HEK293 (cell line): ENCODE measurements at regions not wholly inside any gene's neighbourhood (a gene's known extent, or its start where the extent isn't known, plus 50 kb on each side); places are given as distances from the start of the nearest gene placed in this dataset.

Experiments
- CTCF ChIA-PET: fragments of 350-600 bp; formaldehyde crosslinking; extraction: SDS; loops from one replicate; lab custom pipeline; 2021; ENCODE audit warnings: antibody characterized with exemption; lab: Yijun Ruan, JAX
- POLR2A ChIA-PET: fragments of 300-600 bp; formaldehyde crosslinking; extraction: SDS; loops from one replicate; lab custom pipeline; 2020; ENCODE audit warnings: antibody characterized with exemption, inconsistent platforms; lab: Yijun Ruan, JAX
- H3K27ac ChIP-seq: fragments of 200-500 bp; sonication (Bioruptor generic); 2 replicates; pipeline ENCODE4 v1.5.1; 2014; ENCODE audit warnings: low read depth, low read length, control low read depth, inconsistent platforms; ENCODE audit errors: extremely low read depth
- H3K36me3 ChIP-seq, 2 experiments: fragments of 200-500 bp in 1 of 2; sonication (Bioruptor generic) in 1 of 2; 1 replicate in 1 of 2; 2 replicates in 1 of 2; pipeline ENCODE4 v1.5.1; 2014 to 2017; ENCODE audit warnings: inconsistent platforms in 2 of 2, low read length in 2 of 2; ENCODE audit not compliant: control insufficient read depth in 2 of 2, insufficient read depth in 1 of 2
- H3K4me1 ChIP-seq: fragments of 200-500 bp; sonication (Bioruptor generic); 2 replicates; pipeline ENCODE4 v1.5.1; 2014; ENCODE audit warnings: mild to moderate bottlenecking, low read length, inconsistent platforms; ENCODE audit not compliant: control insufficient read depth, insufficient read depth
- H3K4me3 ChIP-seq: 2 replicates; pipeline ENCODE4 v1.5.1; 2011; ENCODE audit warnings: low read depth, mild to moderate bottlenecking, control low read depth, low read length, moderate library complexity
- H3K9me3 ChIP-seq: fragments of 200-500 bp; sonication (Bioruptor generic); 2 replicates; pipeline ENCODE4 v1.5.1; 2014; ENCODE audit warnings: low read depth, low read length, inconsistent platforms; ENCODE audit not compliant: control insufficient read depth, insufficient read depth
- BCL11A ChIP-seq: fragments of 450-650 bp; formaldehyde crosslinking; IDR thresholded peaks from 2 replicates; pipeline ENCODE4 v1.5.1; 2016; ENCODE audit warnings: low read depth, missing biosample characterization, missing genetic modification characterization
- KLF10 ChIP-seq: fragments of 450-650 bp; IDR thresholded peaks from 2 replicates; pipeline ENCODE4 v1.5.1; 2018; ENCODE audit warnings: missing biosample characterization, mild to moderate bottlenecking, missing genetic modification characterization
- TSHZ1 ChIP-seq: fragments of 450-650 bp; formaldehyde crosslinking; IDR thresholded peaks from 2 replicates; pipeline ENCODE4 v1.5.1; 2016; ENCODE audit warnings: missing biosample characterization, missing genetic modification characterization, borderline replicate concordance
- ZBTB49 ChIP-seq: fragments of 450-650 bp; formaldehyde crosslinking; IDR thresholded peaks from 2 replicates; pipeline ENCODE4 v1.5.1; 2016; ENCODE audit warnings: missing biosample characterization, missing genetic modification characterization, low read depth
- ZBTB6 ChIP-seq: fragments of 450-650 bp; formaldehyde crosslinking; IDR thresholded peaks from 2 replicates; pipeline ENCODE4 v1.5.1; 2017; ENCODE audit warnings: missing biosample characterization, missing genetic modification characterization
- ZIC2 ChIP-seq: fragments of 450-650 bp; formaldehyde crosslinking; IDR thresholded peaks from 2 replicates; pipeline ENCODE4 v1.5.1; 2016; ENCODE audit warnings: missing biosample characterization, missing genetic modification characterization
- ZNF157 ChIP-seq: fragments of 450-650 bp; formaldehyde crosslinking; IDR thresholded peaks from 2 replicates; pipeline ENCODE4 v1.5.1; 2016; ENCODE audit warnings: missing biosample characterization, missing genetic modification characterization
- ZNF280C ChIP-seq: fragments of 450-650 bp; formaldehyde crosslinking; IDR thresholded peaks from 2 replicates; pipeline ENCODE4 v1.5.1; 2016; ENCODE audit warnings: missing biosample characterization, missing genetic modification characterization
- ZNF354C ChIP-seq: fragments of 450-650 bp; formaldehyde crosslinking; IDR thresholded peaks from 2 replicates; pipeline ENCODE4 v1.5.1; 2016; ENCODE audit warnings: missing biosample characterization, missing genetic modification characterization, low read depth, borderline replicate concordance
- ZNF391 ChIP-seq: fragments of 450-650 bp; formaldehyde crosslinking; IDR thresholded peaks from 2 replicates; pipeline ENCODE4 v1.5.1; 2016; ENCODE audit warnings: low read depth, missing biosample characterization, missing genetic modification characterization, borderline replicate concordance
- ZNF449 ChIP-seq: fragments of 450-650 bp; formaldehyde crosslinking; IDR thresholded peaks from 2 replicates; pipeline ENCODE4 v1.5.1; 2017; ENCODE audit warnings: missing biosample characterization, mild to moderate bottlenecking, missing genetic modification characterization, moderate library complexity
- ZNF521 ChIP-seq: fragments of 450-650 bp; formaldehyde crosslinking; IDR thresholded peaks from 2 replicates; pipeline ENCODE4 v1.5.1; 2017; ENCODE audit warnings: missing biosample characterization, mild to moderate bottlenecking, missing genetic modification characterization
- ZNF555 ChIP-seq: fragments of 450-650 bp; formaldehyde crosslinking; conservative IDR thresholded peaks from 2 replicates; pipeline ENCODE4 v1.5.1; 2017; ENCODE audit warnings: missing biosample characterization, mild to moderate bottlenecking, missing genetic modification characterization, inconsistent platforms
- ZNF558 ChIP-seq: fragments of 450-650 bp; formaldehyde crosslinking; IDR thresholded peaks from 2 replicates; pipeline ENCODE4 v1.5.1; 2016; ENCODE audit warnings: missing biosample characterization, missing genetic modification characterization
- ZNF626 ChIP-seq: fragments of 450-650 bp; sonication (Bioruptor Pico); formaldehyde crosslinking; IDR thresholded peaks from 2 replicates; pipeline ENCODE4 v1.5.1; 2018; ENCODE audit warnings: missing biosample characterization, missing genetic modification characterization, inconsistent platforms
- ZNF639 ChIP-seq: fragments of 450-650 bp; formaldehyde crosslinking; IDR thresholded peaks from 2 replicates; pipeline ENCODE4 v1.5.1; 2016; ENCODE audit warnings: missing biosample characterization, missing genetic modification characterization
- ZNF692 ChIP-seq: fragments of 450-650 bp; formaldehyde crosslinking; IDR thresholded peaks from 2 replicates; pipeline ENCODE4 v1.5.1; 2016; ENCODE audit warnings: missing biosample characterization, missing genetic modification characterization
- ZNF830 ChIP-seq: fragments of 450-650 bp; IDR thresholded peaks from 2 replicates; pipeline ENCODE4 v1.5.0; 2018; ENCODE audit warnings: missing biosample characterization, missing genetic modification characterization, low read depth, mild to moderate bottlenecking, moderate library complexity

GRCh38 chr7:84370114-84370513 is 175.5 kb upstream of the SEMA3A start:
- CTCF ChIA-PET, result no interaction called here
- Histone ChIP-seq H3K4me3 (no peak overlapping the region), H3K9me3 (no peaks in the 10 kb centered on the region), H3K27ac (no peak overlapping the region), H3K36me3 (no peaks in the 10 kb centered on the region), H3K4me1 (no peaks in the 10 kb centered on the region)
- TF ChIP-seq ZIC2 (tag by site-specific recombination) (no peak), ZNF354C (tag by site-specific recombination) (no peak), ZBTB6 (tag by site-specific recombination) (no peak), ZNF692 (tag by site-specific recombination) (no peak), ZNF391 (no peak), ZNF639 (tag by site-specific recombination) (no peak), ZNF521 (no peak), ZNF157 (tag by site-specific recombination) (no peak), TSHZ1 (tag by site-specific recombination) (no peak), KLF10 (no peak), ZNF626 (tag by site-specific recombination) (no peak), ZBTB49 (tag by site-specific recombination) (no peak), ZNF555 (tag by site-specific recombination) (no peak), ZNF558 (tag by site-specific recombination) (no peak), ZNF830 (tag by site-specific recombination) (no peak), BCL11A (tag by site-specific recombination) (no peak), ZNF280C (tag by site-specific recombination) (no peak), ZNF449 (tag by site-specific recombination) (no peak)
- POLR2A ChIA-PET, result no interaction called here
